ENCODE measurements at regions not wholly inside any gene's neighbourhood (a gene's known extent, or its start where the extent isn't known, plus 50 kb on each side); places are given as distances from the start of the nearest gene placed in this dataset.

DNA sequence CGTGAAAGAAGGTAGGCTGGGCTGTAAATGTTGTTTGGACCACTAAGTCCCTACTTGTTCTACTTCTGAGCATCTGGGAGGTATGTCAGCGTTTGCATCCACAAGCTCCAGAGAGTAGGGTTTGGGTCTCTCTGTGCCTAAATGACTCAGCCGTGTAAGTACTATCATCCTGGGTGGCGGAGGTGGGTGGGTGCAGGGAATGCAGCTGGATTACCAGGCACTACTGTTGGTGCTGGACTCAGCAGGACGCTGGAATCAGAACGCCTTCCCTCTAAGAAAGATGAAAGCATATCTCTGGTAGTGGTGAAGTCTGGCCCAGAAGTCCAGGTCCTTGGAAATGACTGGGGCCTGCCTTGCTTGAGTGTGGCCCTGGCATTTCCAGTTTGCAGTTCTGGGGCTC, 289.7 kb downstream of the PCNX1 start:
- TF ChIP-seq, protein P1, sequence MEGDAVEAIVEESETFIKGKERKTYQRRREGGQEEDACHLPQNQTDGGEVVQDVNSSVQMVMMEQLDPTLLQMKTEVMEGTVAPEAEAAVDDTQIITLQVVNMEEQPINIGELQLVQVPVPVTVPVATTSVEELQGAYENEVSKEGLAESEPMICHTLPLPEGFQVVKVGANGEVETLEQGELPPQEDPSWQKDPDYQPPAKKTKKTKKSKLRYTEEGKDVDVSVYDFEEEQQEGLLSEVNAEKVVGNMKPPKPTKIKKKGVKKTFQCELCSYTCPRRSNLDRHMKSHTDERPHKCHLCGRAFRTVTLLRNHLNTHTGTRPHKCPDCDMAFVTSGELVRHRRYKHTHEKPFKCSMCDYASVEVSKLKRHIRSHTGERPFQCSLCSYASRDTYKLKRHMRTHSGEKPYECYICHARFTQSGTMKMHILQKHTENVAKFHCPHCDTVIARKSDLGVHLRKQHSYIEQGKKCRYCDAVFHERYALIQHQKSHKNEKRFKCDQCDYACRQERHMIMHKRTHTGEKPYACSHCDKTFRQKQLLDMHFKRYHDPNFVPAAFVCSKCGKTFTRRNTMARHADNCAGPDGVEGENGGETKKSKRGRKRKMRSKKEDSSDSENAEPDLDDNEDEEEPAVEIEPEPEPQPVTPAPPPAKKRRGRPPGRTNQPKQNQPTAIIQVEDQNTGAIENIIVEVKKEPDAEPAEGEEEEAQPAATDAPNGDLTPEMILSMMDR (IDR thresholded peaks at IDR 0.05; ENCODE audit: low read length), result no peak
- TF ChIP-seq EZH2 (IDR thresholded peaks at IDR 0.05; ENCODE audit: borderline replicate concordance, low read length), result no peak

Measured in OCI-LY1 (cell line).